Tibial nerve (tissue), 4 donors: ENCODE measurements at regions not wholly inside any gene's neighbourhood (a gene's known extent, or its start where the extent isn't known, plus 50 kb on each side); places are given as distances from the start of the nearest gene placed in this dataset.

ENCODE experiments used
- CTCF ChIP-seq, 5 experiments: fragments of 200-600 bp in 3 of 5; fragments of 450-650 bp in 2 of 5; sonication (generic) in 3 of 5; IDR thresholded peaks; one replicate each; pipeline ENCODE4 v1.5.1; 2016 to 2019; ENCODE audit warnings: antibody characterized with exemption in 5 of 5, mild to moderate bottlenecking in 3 of 5, moderate library complexity in 2 of 5
- EP300 ChIP-seq, 2 donors: sonication (generic); formaldehyde crosslinking; IDR thresholded peaks; one replicate each; pipeline ENCODE4 v1.6.1; 2017; ENCODE audit warnings: antibody characterized with exemption in 2 of 2, mild to moderate bottlenecking in 1 of 2
- POLR2A ChIP-seq, 2 donors: fragments of 450-650 bp; IDR thresholded peaks; one replicate each; pipeline ENCODE4 v1.6.1; 2017; ENCODE audit warnings: antibody characterized with exemption in 2 of 2, mild to moderate bottlenecking in 2 of 2, moderate library complexity in 2 of 2

GRCh38 chr10:9291081-9291480 lies 1236.6 kb downstream of the GATA3 start:
- TF ChIP-seq POLR2A (IDR thresholded peaks at IDR 0.05) (no peak), CTCF (IDR thresholded peaks at IDR 0.05) (no peak), EP300 (IDR thresholded peaks at IDR 0.05) (no peak)
